Left ventricle myocardium inferior (tissue), 1 donor: ENCODE measurements at regions not wholly inside any gene's neighbourhood (a gene's known extent, or its start where the extent isn't known, plus 50 kb on each side); places are given as distances from the start of the nearest gene placed in this dataset.

ENCODE experiments used
- DNase-seq: peaks from one replicate; pipeline ENCODE4 v3.0.0-alpha.2; 2020
- H3K27ac ChIP-seq: fragments of 200-600 bp; replicated peaks from 2 replicates; pipeline ENCODE4 v1.8.0; 2021
- H3K27me3 ChIP-seq: fragments of 200-600 bp; 2 replicates; pipeline ENCODE4 v1.8.0; 2021; ENCODE audit warnings: low read depth
- H3K36me3 ChIP-seq: fragments of 200-600 bp; 2 replicates; pipeline ENCODE4 v1.8.0; 2021
- H3K4me1 ChIP-seq: fragments of 200-600 bp; 2 replicates; pipeline ENCODE4 v1.8.0; 2021
- H3K4me3 ChIP-seq: fragments of 200-600 bp; 2 replicates; pipeline ENCODE4 v1.8.0; 2021; ENCODE audit warnings: mild to moderate bottlenecking, moderate library complexity
- H3K9me3 ChIP-seq: fragments of 200-600 bp; replicated peaks from 2 replicates; pipeline ENCODE4 v1.8.0; 2021
- intact Hi-C: fragments of 100-400 bp; cut with micrococcal nuclease; formaldehyde crosslinking; loops from one replicate; pipeline ENCODE4 v1.11.0; 2022
- TF ChIP-seq, protein P1 (sequence below): fragments of 200-600 bp; IDR thresholded peaks from 2 replicates; pipeline ENCODE4 v1.8.0; 2021; ENCODE audit warnings: antibody characterized with exemption, mild to moderate bottlenecking, borderline replicate concordance
- donor health status: DM: no; HTN: yes; CAD: no; lungs with severe emphysema.

DNA sequence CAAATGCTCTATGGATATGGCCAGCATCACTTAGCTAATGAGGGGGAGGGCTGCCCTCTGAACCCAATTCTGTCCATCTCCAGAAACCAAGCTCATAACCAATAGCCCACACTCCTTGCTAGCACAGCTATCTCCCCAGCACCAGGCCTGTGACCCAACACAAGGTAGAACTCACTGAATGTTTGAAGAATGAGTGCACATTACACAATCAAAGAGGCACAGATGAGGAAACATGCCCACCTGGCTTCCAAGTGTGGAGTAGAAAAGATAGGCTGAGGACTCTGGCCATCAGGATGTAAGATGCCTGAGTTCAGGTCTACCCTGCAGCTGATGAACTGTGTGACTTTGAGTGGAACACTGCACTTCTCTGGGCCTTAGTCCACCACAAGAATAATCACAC is 268.4 kb downstream of the BCL11B start:
- Histone ChIP-seq H3K36me3 (no peaks in the 10 kb centered on the region), H3K4me3 (no peak overlapping the region), H3K9me3 (no peaks in the 10 kb centered on the region), H3K4me1 (no peaks in the 10 kb centered on the region), H3K27ac (no peak overlapping the region), H3K27me3 (peaks cover 19% of the 10 kb centered on the region)
- DNase-seq, result no peak
- TF ChIP-seq, protein P1, sequence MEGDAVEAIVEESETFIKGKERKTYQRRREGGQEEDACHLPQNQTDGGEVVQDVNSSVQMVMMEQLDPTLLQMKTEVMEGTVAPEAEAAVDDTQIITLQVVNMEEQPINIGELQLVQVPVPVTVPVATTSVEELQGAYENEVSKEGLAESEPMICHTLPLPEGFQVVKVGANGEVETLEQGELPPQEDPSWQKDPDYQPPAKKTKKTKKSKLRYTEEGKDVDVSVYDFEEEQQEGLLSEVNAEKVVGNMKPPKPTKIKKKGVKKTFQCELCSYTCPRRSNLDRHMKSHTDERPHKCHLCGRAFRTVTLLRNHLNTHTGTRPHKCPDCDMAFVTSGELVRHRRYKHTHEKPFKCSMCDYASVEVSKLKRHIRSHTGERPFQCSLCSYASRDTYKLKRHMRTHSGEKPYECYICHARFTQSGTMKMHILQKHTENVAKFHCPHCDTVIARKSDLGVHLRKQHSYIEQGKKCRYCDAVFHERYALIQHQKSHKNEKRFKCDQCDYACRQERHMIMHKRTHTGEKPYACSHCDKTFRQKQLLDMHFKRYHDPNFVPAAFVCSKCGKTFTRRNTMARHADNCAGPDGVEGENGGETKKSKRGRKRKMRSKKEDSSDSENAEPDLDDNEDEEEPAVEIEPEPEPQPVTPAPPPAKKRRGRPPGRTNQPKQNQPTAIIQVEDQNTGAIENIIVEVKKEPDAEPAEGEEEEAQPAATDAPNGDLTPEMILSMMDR, result no peak
- intact Hi-C loops, result no loop called here

GRCh38 chr14:99004112-99004511 is 267.9 kb downstream of the BCL11B start:
- H3K4me3 ChIP-seq, result no peak overlapping the region
- no peaks in the 10 kb centered on the region for H3K36me3 ChIP-seq
- no peak for DNase-seq
- TF ChIP-seq, protein P1, result no peak
- no peak overlapping the region for H3K27ac ChIP-seq
- H3K4me1 ChIP-seq, result no peaks in the 10 kb centered on the region
- peaks cover 23% of the 10 kb centered on the region for H3K27me3 ChIP-seq
- intact Hi-C loops, result no loop called here
- H3K9me3 ChIP-seq, result no peaks in the 10 kb centered on the region

GRCh38 chr14:99006276-99006675 is 265.7 kb downstream of the BCL11B start:
- intact Hi-C loops, result no loop called here
- Histone ChIP-seq H3K9me3 (no peaks in the 10 kb centered on the region), H3K27ac (no peak overlapping the region), H3K36me3 (no peaks in the 10 kb centered on the region), H3K27me3 (peaks cover 32% of the 10 kb centered on the region), H3K4me3 (no peak overlapping the region), H3K4me1 (no peaks in the 10 kb centered on the region)
- TF ChIP-seq, protein P1, result no peak
- no peak for DNase-seq

DNA sequence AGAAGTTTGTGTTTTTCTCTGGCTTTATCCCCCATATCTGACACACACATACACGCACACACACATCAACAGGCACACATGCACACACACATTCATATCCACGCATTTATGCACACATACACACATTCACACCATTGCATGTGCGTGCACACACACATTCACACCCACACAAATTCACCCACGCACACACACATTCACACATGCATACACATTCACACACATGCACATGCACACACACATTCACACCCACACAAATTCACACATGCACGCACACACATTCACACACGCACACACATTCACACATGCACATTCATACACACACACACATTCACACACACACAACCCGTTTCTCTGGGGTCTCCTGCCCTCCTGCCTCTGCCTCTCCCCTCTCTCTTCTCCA is 264.2 kb downstream of the BCL11B start:
- H3K36me3 ChIP-seq, result no peaks in the 10 kb centered on the region
- no peak overlapping the region for H3K4me3 ChIP-seq
- DNase-seq, result no peak
- no peaks in the 10 kb centered on the region for H3K4me1 ChIP-seq
- intact Hi-C loops, result no loop called here
- H3K27me3 ChIP-seq, result peaks cover 46% of the 10 kb centered on the region
- no peak overlapping the region for H3K27ac ChIP-seq
- no peaks in the 10 kb centered on the region for H3K9me3 ChIP-seq
- TF ChIP-seq, protein P1, result no peak

- TF ChIP-seq, protein P1, result no peak
- H3K36me3 ChIP-seq, result no peaks in the 10 kb centered on the region
- peaks cover 47% of the 10 kb centered on the region for H3K27me3 ChIP-seq
- no peaks in the 10 kb centered on the region for H3K9me3 ChIP-seq
- no peaks in the 10 kb centered on the region for H3K4me1 ChIP-seq
- H3K4me3 ChIP-seq, result no peak overlapping the region
- no peak overlapping the region for H3K27ac ChIP-seq
- no peak for DNase-seq
- intact Hi-C loops, result no loop called here
Measured at GRCh38 chr14:99009871-99010270, 262.1 kb downstream of the BCL11B start.

DNA sequence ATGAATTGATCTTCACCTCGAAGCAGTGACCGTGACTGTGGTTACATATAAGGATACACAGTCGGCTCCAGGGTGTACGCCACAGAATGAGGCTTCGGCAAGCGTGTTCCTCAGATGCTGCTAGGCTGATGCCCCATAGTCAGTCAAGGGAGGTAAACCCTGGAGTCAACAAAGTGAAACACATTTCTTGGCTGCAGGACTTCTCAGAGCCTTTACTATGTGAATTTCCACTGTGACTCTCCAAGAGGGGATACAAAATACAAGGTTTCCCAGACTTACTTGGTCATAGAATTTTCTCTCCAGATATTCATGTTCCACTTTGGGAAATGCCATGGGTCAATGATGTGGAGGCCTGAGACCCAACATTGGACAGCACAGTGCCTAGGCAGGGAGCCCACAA is 260.6 kb downstream of the BCL11B start:
- H3K9me3 ChIP-seq, result no peaks in the 10 kb centered on the region
- no peaks in the 10 kb centered on the region for H3K36me3 ChIP-seq
- peaks cover 42% of the 10 kb centered on the region for H3K27me3 ChIP-seq
- no peak overlapping the region for H3K4me3 ChIP-seq
- intact Hi-C loops, result no loop called here
- TF ChIP-seq, protein P1, result no peak
- no peak overlapping the region for H3K27ac ChIP-seq
- DNase-seq, result no peak
- H3K4me1 ChIP-seq, result no peaks in the 10 kb centered on the region
